ENCODE measurements at regions not wholly inside any gene's neighbourhood (a gene's known extent, or its start where the extent isn't known, plus 50 kb on each side); places are given as distances from the start of the nearest gene placed in this dataset.
"Not testable (repeated sequence)": the region's sequence is repeated elsewhere in the genome, so short reads cannot be mapped to it uniquely, and the experiment has no call there.

DNA sequence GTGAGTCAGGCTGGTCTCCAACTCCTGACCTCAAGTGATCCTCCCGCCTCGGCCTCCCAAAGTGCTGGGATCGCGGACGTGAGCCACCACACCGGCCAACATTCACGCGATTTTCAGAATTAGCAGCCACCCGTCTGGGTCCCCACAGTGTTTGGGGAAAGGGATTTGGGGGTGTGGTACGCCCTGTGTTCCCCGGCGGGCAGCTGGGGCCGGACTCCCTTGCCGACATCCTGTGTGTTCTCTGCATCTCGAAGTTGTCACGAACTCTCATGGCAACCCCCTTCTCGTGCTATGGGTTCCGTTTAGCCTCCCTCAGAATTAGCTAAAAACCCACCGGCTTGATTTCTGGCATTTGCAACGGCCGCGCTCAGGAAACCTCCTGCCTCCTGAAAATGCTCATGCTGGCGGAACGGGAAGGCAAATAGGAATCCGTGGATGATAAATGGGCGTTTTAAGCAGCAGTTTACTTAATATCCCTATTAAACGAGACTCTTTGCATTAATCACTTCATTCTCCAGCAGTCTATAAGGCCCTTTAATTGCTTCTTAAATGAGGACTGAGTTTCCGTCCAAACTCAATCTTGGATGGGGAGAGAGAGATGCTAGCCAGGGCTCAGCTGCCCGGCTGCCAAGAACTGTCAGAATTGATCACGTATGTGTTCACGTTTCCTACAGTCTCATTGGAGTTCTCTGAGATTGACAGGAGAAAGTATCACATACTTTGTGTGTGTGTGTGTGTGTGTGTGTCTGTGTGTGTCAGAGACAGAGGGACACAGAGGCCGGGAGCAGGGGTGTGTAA lies 78.9 kb upstream of the PPP2R3B start:
- no peak overlapping the region for H2AFZ ChIP-seq (ENCODE audit: low read length)
- no peak overlapping the region for H2BK15ac ChIP-seq (ENCODE audit: low read depth, low read length)
- no peak overlapping the region for H2BK12ac ChIP-seq (ENCODE audit: insufficient read length, low read depth, low read length)
- peaks cover 9 to 10% of the 10 kb centered on the region in 2 experiments for H3K9me3 Mint-ChIP-seq
- no peak overlapping the region for H4K91ac ChIP-seq (ENCODE audit: insufficient read length, low read depth, low read length)
- H3K4me1 Mint-ChIP-seq: no peaks in the 10 kb centered on the region
- no peaks in the 10 kb centered on the region for H3K36me3 Mint-ChIP-seq (ENCODE audit: insufficient read depth in 1 of 3, low read depth in 3 of 3)
- H3K27ac ChIP-seq (ENCODE audit: insufficient read length, low read depth, low read length): no peak overlapping the region
- no peaks in the 10 kb centered on the region for H3K27me3 ChIP-seq (ENCODE audit: insufficient read depth, low read length)
- H3K27ac Mint-ChIP-seq: no peak overlapping the region; a peak in 1 of 7 replicates
- H3K79me2 ChIP-seq (ENCODE audit: insufficient read depth, low read length): no peaks in the 10 kb centered on the region
- no peak overlapping the region for H3K56ac ChIP-seq (ENCODE audit: insufficient read length, low read depth, low read length)
- H2AK5ac ChIP-seq (ENCODE audit: insufficient read length, low read length): no peak overlapping the region
- no peak overlapping the region for H3T11ph ChIP-seq (ENCODE audit: low read length)
- H3K14ac ChIP-seq (ENCODE audit: insufficient read depth, low read length): no peak overlapping the region
- H3K79me1 ChIP-seq (ENCODE audit: insufficient read depth, low read depth, low read length, poor library complexity, severe bottlenecking): no peaks in the 10 kb centered on the region
- no peaks in the 10 kb centered on the region for H3K4me1 ChIP-seq (ENCODE audit: insufficient read depth, low read length)
- H3K4me2 ChIP-seq (ENCODE audit: insufficient read depth, insufficient read length, low read length): no peak overlapping the region
- no peak overlapping the region for H3K4me3 Mint-ChIP-seq
- no peak overlapping the region for H3K18ac ChIP-seq (ENCODE audit: insufficient read length, low read depth, low read length)
- WGBS (ENCODE audit: extremely low coverage, insufficient read length, low lambda C conversion rate): no CpG with 5 or more reads among the region's 32 CpGs
- no peak overlapping the region for H2BK5ac ChIP-seq (ENCODE audit: insufficient read length, low read length)
- H4K8ac ChIP-seq (replicated peaks; ENCODE audit: insufficient read length, low read depth, low read length): no peak overlapping the region
- no peak overlapping the region for H3K4ac ChIP-seq (ENCODE audit: low read depth, low read length)
- H2BK120ac ChIP-seq (ENCODE audit: low read depth, low read length, poor library complexity, severe bottlenecking): no peak overlapping the region
- H2BK20ac ChIP-seq (ENCODE audit: low read depth, low read length, poor library complexity, severe bottlenecking): no peak overlapping the region
- no peak overlapping the region for H3K9ac ChIP-seq (ENCODE audit: extremely low read depth, insufficient read length, low read length)
- H4K5ac ChIP-seq (ENCODE audit: insufficient read length, low read depth, low read length): no peak overlapping the region
- H3K27me3 Mint-ChIP-seq (ENCODE audit: low read depth): no peaks in the 10 kb centered on the region; the same call in 1 of the 2 replicates
- no peaks in the 10 kb centered on the region for H3K9me3 ChIP-seq (ENCODE audit: control insufficient read depth, low read depth, low read length)
- H3K23ac ChIP-seq (ENCODE audit: insufficient read length, low read depth, low read length): no peak overlapping the region
- H3K23me2 ChIP-seq (ENCODE audit: insufficient read length, low read depth, low read length, poor library complexity, severe bottlenecking): no peaks in the 10 kb centered on the region
- TF ChIP-seq, protein P1, sequence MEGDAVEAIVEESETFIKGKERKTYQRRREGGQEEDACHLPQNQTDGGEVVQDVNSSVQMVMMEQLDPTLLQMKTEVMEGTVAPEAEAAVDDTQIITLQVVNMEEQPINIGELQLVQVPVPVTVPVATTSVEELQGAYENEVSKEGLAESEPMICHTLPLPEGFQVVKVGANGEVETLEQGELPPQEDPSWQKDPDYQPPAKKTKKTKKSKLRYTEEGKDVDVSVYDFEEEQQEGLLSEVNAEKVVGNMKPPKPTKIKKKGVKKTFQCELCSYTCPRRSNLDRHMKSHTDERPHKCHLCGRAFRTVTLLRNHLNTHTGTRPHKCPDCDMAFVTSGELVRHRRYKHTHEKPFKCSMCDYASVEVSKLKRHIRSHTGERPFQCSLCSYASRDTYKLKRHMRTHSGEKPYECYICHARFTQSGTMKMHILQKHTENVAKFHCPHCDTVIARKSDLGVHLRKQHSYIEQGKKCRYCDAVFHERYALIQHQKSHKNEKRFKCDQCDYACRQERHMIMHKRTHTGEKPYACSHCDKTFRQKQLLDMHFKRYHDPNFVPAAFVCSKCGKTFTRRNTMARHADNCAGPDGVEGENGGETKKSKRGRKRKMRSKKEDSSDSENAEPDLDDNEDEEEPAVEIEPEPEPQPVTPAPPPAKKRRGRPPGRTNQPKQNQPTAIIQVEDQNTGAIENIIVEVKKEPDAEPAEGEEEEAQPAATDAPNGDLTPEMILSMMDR (conservative IDR thresholded peaks at IDR 0.05): no peak
- DNase-seq: no peak
- H4K20me1 ChIP-seq (ENCODE audit: control insufficient read depth, insufficient read depth, insufficient read length): no peaks in the 10 kb centered on the region

DNA sequence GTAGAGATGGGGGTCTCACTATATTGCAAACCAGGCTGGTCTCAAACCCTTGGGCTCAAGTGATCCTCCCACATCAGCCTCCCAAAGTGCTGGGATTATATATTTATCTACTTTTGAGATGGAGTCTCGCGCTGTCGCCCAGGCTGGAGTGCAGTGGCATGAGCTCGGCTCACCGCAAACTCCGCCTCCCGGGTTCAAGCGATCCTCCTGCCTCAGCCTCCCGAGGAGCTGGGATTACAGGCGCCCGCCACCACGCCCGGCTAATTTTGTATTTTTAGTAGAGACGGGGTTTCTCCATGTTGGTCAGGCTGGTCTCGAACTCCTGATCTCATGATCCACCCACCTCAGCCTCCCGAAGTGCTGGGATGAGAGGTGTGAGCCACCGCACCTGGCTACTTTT lies 80.1 kb upstream of the PPP2R3B start:
- not testable (repeated sequence) for H3K4me1 ChIP-seq (ENCODE audit: insufficient read depth, low read length); H4K5ac ChIP-seq (ENCODE audit: insufficient read length, low read depth, low read length); H3K27me3 ChIP-seq (ENCODE audit: insufficient read depth, low read length); H3K36me3 Mint-ChIP-seq (ENCODE audit: insufficient read depth in 1 of 3, low read depth in 3 of 3); H3K23me2 ChIP-seq (ENCODE audit: insufficient read length, low read depth, low read length, poor library complexity, severe bottlenecking); H3K27me3 Mint-ChIP-seq (ENCODE audit: low read depth); H3K4ac ChIP-seq (ENCODE audit: low read depth, low read length); H3K56ac ChIP-seq (ENCODE audit: insufficient read length, low read depth, low read length); H3K9me3 Mint-ChIP-seq; H2AK5ac ChIP-seq (ENCODE audit: insufficient read length, low read length); H4K20me1 ChIP-seq (ENCODE audit: control insufficient read depth, insufficient read depth, insufficient read length); H2BK12ac ChIP-seq (ENCODE audit: insufficient read length, low read depth, low read length); H3K4me3 Mint-ChIP-seq; H3K9me3 ChIP-seq (ENCODE audit: control insufficient read depth, low read depth, low read length); H3K4me1 Mint-ChIP-seq; H4K91ac ChIP-seq (ENCODE audit: insufficient read length, low read depth, low read length); H3K18ac ChIP-seq (ENCODE audit: insufficient read length, low read depth, low read length); H3K27ac Mint-ChIP-seq; H3K4me2 ChIP-seq (ENCODE audit: insufficient read depth, insufficient read length, low read length); H2AFZ ChIP-seq (ENCODE audit: low read length); H3K79me2 ChIP-seq (ENCODE audit: insufficient read depth, low read length); H4K8ac ChIP-seq (replicated peaks; ENCODE audit: insufficient read length, low read depth, low read length); H3K14ac ChIP-seq (ENCODE audit: insufficient read depth, low read length); H3T11ph ChIP-seq (ENCODE audit: low read length); H3K27ac ChIP-seq (ENCODE audit: insufficient read length, low read depth, low read length); H3K23ac ChIP-seq (ENCODE audit: insufficient read length, low read depth, low read length); H2BK15ac ChIP-seq (ENCODE audit: low read depth, low read length); H3K79me1 ChIP-seq (ENCODE audit: insufficient read depth, low read depth, low read length, poor library complexity, severe bottlenecking); H3K9ac ChIP-seq (ENCODE audit: extremely low read depth, insufficient read length, low read length); H2BK120ac ChIP-seq (ENCODE audit: low read depth, low read length, poor library complexity, severe bottlenecking); H2BK20ac ChIP-seq (ENCODE audit: low read depth, low read length, poor library complexity, severe bottlenecking); DNase-seq; H2BK5ac ChIP-seq (ENCODE audit: insufficient read length, low read length)
- no CpG with 5 or more reads among the region's 17 CpGs for WGBS (ENCODE audit: extremely low coverage, insufficient read length, low lambda C conversion rate)
